DMS153 treated with DMSO at 0.1 percent for 48 hours (cell line): ENCODE measurements at regions not wholly inside any gene's neighbourhood (a gene's known extent, or its start where the extent isn't known, plus 50 kb on each side); places are given as distances from the start of the nearest gene placed in this dataset.
A peak's percentile ranks its signal among the peaks of the same experiment; 100 is the strongest.

Source experiments
- DNase-seq: peaks from one replicate; lab custom pipeline; 2025; ENCODE audit not compliant: unreplicated experiment; lab: John Stamatoyannopoulos, UW

DNA sequence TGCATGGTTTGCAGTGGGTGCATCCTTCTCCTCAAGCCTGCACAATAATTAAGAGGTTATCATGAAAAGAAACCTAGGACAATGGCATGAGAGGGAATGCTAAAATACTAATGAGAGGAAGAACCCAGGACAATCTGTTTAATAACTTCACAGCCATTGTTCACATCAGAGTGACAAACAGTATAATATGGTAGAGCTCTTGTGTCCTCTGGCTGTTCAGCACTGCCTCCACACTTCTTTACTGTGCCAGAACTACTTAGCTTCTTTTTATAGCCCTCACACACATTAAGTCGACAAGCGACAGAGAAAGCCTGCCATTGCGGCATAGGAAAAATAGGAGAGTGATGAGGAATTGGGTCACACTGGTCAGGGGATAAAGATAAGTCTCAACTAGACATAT is 65.0 kb upstream of the MEIS2 start:
- DNase-seq: no peak

GRCh38 chr15:37166402-37166801 is 66.1 kb upstream of the MEIS2 start:
- no peak for DNase-seq

DNA sequence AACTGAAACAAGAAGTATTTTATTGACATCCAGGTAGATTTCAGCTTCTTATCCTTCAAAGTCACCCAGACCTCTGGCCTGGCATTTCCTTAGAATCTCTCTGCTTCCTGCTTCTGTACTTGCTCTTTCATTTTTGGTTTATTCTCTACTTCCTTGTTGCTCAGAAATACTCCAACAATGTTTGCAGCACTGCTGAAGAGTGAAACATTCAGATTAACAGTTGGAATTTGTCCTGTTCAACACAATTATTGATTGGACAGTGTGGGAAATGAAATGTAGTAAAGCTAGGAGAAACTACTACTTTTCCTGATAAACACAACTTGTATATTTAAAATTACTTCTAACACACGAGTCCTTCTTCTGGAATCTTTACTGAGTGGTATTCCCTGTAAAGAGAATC is 81.0 kb upstream of the MEIS2 start:
- DNase-seq: no peak

GRCh38 chr15:37199545-37199944 is 99.2 kb upstream of the MEIS2 start:
- no peak for DNase-seq

DNA sequence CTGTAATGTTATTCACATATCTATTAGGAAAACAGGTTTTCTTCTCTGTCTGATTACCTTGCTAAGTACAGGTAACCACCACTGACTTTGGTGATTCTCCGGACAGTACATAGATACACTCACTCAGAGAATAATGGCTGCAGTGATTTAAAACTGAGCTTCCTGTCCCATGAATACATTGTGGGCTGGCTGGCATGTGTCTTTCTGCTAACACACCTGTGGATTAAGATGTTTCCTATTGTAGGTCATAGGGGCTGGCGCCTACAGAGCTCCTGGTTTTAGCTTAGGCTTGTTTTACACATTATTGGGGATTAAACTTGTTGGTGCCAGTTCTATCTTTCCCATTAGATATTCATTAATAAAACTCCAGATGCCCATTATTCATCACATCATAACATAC is 102.7 kb upstream of the MEIS2 start:
- no peak for DNase-seq

DNA sequence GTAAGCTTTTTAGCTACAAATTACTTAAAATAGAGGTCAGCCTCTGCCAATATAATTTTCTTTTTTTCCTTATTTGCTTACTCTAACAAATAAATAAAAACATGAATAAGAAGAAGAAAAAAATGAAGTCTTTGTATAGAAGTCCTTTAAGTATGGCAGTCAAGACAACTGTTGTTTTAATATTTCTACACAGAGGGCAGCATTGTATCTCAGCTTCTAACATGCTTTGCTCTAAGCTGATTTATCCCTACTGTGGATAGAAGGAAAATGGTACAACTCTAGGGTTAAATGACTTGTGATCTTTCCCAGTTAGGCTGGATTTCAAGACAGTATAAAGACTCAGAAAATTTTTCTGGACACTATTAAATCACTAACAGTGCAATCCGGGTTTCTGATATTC is 104.3 kb upstream of the MEIS2 start:
- no peak for DNase-seq

DNA sequence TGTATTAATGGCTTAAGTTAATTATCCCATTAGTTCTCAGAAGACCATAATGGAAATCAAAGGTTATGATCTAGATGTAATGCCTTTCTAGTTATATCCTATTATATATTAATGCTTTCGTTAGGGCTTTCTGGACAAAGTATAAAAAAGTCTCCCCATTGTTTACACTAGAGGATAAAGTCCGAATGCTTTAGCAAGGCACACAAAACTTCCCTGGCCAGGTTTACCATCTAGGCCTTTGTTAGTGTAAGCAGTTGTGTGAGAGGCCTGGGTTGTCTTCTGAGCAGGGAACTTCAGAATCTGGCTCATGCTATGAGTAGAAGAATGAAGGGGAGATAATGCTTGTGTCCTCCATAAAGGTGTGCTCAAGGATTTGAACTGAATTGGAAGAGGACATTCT is 106.3 kb upstream of the MEIS2 start:
- DNase-seq: no peak

DNA sequence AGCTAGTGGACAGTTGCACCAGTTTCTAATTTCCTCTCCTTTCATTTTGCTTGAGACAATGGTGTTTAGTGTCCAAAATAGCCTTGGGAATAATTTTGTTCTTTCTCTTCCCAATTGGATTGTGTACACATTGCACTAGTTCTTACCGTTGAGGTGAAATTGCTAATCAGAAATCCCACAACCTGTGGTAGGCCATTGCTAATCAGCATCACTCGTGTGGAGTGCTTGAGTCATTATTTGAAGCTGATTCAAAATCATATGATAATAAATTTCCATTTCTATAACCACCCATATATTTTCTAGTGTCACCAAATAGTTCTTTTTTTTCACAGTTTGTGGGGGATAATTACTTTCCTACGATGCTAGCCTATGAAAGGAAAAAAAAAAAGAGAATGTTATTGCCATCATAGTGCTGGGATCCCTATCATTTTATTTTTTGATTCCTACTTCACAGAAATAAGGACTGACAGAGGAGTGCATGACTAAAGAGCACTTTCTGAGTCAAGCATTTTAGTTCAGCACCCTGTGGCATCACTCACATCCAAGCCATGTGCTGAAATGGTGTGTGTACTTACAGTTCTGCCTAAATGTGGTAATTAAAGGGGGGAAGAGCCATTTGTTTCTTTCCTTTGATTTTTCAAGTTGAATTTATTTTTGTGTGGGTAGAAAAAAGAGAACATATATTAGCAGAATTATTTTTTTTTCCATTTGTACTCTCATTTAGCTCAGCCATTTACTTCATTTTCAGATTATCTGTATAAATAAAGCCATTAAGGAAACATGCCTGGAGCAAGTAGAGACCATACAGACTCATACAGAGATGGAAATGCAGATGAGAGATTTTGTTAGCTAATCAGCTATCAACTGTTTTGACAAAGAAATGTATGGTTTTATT is 108.0 kb upstream of the MEIS2 start:
- DNase-seq: no peak

GRCh38 chr15:37209041-37209363 is 108.7 kb upstream of the MEIS2 start:
- no peak for DNase-seq

DNA sequence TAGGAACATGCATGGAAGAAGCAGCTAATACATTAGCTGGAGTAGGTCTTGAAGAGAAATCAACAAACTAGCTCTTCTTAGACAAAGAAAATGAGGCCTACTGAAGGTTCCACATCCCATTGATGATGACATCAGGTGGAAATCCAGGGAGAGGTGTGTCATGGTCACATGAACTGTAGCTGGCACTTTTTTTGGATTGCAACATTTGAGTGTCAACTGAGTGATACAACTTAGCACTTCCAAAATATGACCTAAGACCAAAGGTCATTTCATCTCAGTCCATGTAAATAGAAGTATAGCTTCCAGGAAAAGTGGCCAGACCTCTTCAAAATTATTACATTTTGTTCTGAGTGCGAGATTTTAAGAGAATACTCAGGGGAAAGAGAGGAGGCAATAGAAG is 117.2 kb upstream of the MEIS2 start:
- DNase-seq: no peak

DNA sequence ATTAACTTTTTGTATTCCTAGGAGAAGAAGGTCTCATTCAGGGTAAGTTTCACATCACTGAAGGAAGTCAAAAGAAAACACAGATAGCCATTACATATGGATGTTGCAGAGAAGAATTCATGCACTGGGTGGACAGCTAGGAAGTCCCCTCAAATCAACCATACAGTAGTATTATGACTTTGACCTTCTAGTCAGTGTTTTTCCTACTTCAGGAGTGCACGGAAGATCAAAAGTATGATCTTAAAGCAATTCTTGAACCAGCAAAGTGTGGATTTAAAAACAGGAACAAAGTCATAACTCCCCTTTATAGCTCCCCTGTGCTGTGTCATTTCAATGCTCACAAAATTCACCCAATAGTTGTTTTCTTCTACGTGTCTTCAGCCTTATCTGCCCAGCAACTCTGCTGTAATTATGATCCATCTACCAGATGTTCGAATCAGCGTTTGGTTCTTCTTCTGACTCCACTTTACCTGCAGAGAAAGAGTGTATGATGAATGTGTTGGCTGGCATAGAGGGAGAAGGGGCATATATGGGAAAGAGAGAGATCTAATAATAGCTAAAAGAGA is 118.1 kb upstream of the MEIS2 start:
- no peak for DNase-seq

GRCh38 chr15:37219211-37219701 is 118.9 kb upstream of the MEIS2 start:
- DNase-seq: no peak

DNA sequence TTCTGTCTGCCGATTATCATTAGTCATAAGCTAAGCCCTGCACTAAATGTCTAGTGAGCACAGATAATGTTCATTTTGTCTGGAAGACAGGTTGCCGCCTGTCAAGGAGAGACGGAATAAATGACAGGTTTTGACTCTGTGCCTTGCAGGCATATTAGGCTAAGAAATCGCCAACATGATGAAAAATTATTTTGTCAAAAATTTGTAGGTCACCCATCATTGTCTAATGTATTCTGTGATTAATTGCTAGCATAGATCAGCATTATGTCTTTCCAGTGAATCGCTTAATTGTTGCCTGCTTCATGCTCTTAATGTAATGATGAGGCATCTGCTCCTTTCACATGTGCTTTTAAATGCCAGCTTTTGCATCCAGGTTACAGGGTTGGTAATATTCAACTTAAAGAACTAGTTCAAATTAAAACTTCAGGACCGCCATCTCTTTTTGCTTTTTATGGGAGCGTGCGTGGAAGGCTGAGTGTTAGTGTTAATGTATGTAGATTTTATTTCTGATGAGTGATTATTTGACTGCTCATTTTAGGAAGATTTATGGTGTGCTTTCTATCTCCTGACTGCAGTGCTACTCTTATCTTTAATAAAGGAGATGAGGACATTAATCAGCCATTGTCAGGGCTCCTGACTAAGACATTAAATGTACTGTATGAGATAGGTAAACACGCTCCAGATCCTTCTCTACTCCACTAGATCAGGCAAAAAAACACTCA is 120.8 kb upstream of the MEIS2 start:
- DNase-seq: peak; percentile 43

DNA sequence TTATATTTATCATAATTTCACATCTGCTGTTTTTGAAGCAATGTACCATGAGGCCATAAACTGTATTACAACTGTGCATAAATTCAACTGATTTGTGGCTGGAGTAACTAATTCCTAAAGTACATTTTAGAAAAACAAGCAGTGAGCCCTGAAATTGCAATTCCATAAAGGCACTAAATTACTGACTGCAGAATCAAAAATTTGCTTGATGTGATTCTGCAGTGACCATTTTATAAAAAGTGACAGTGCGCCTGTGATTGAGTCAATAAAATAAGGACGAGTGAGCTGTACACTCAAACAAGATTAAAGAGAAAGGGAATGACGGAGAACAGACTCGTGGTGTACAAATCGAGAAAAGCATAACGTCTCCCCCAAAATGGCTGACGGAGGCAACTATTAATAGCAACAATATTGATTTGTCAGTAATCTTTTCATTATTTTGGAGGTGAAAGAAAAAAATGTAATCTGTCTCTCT is 121.4 kb upstream of the MEIS2 start:
- peak; percentile 22 for DNase-seq

DNA sequence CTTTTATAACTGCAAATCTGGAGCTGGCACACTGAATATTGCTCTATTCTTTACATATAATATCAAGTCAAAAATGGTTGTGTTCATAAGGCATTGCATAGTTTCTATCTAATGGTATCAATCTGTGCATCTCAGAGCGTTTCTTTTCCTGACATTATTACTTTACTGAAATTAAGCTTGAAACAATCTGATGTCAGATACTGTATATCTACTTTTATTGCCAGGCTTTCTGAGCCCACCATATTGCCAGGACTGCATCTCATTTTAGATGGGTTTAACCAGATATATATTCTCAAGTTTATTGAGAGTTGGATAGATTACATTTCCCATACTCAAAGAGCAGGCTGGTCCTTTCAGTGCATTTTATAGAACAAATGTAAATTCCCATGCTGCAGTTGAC is 122.7 kb upstream of the MEIS2 start:
- DNase-seq: no peak

DNA sequence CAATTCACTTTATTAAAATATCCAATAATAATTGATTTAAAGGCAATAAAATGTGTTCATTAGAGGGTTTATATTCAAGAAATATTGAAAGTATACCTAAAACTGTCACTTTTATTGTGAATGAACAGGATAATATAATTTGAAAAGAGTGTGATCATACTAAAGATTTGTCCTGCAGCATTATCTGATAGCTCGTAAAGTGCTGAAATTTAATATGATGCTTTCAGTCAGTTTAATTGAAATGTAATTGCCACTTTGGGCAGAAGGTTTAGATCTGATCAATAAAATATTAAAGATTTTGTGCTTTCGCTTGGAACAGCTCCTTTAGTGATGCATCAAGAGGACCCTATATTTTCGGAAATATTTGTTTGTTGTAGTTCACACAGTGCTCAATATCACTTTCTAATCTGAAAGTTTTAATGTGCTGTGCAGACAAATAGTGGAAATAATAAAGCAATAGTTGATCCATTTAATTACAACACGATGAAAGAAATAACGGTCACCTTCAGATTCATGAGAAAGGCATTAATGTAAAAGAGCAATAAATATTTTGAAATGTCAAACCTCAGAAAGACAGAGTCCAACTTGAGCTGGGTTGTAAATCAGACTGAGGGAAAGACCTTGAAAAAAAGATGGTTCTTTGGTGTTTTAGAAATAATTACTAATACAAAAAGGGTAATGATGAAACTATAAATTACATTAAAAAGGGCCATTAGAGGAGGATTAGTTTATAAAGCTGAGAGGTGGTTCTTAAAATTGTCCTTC is 129.7 kb upstream of the MEIS2 start:
- DNase-seq: no peak

DNA sequence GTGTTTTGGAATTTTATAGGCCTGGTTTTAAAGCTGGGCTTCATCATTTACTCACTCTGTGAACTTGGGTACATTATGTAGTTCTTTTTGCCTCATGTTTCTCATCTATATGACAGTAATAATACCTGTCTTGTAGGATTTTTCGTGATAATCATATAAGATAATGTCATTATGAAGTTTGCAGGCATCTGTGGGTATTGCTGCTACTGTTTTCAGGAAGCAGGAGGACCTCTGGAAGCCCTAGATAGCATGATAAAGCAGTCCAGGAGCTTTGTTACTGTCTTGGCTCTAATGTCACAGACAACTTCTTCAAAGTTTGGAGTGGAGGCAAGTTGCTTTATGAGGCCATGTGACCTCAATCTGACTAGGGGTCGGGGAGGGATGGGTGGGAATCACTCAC is 145.0 kb upstream of the MEIS2 start:
- DNase-seq: no peak

GRCh38 chr15:37246065-37246464 is 145.7 kb upstream of the MEIS2 start:
- DNase-seq: no peak

DNA sequence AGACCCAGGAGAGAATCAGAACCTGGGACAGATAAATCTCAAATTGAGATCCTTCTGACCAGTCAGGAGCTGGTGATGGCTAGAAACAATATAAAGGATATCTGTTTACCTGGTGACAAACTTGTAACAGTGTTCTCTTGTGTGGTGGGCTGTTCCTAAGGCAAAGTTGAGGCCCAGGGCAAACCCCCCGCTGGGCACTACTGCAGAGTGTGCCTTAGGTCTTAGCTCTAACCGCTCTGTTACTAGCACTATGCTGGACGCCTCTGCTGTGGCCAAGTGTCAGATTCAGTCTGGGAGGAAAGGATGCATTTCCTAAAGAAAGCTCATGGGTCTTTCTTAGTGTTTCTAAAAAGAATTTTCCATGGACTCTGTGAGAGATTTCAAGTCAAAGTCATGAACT is 146.5 kb upstream of the MEIS2 start:
- no peak for DNase-seq

DNA sequence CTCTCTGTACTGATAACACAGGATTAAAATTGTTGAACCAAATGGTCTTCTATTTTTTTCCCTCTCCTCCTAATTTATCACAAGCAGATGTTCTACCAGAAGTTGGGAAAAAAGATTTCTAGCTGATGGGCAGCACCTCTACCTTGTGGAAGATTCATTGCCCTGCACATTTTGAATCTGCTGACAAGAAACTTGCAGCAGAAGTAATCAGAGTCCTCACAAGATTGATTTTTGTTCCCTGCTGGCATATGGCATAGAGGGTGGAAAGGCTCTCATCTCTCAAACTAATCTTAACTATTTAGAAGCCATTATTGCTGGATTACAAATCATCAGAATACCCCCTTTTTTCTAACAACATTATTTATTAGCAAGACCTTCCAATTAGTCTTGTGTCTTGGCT is 148.9 kb upstream of the MEIS2 start:
- no peak for DNase-seq

GRCh38 chr15:37252530-37252929 is 152.2 kb upstream of the MEIS2 start:
- no peak for DNase-seq
